NCI-H526 treated with DMSO at 0.1 percent for 48 hours (cell line): ENCODE measurements at regions not wholly inside any gene's neighbourhood (a gene's known extent, or its start where the extent isn't known, plus 50 kb on each side); places are given as distances from the start of the nearest gene placed in this dataset.

Source experiments
- DNase-seq: peaks from one replicate; lab custom pipeline; 2025; lab: John Stamatoyannopoulos, UW

GRCh38 chr2:64371727-64372126 lies 82.2 kb upstream of the LGALSL start:
- no peak for DNase-seq

- no peak for DNase-seq
Observed at GRCh38 chr2:64374686-64375085, 79.3 kb upstream of the LGALSL start.

GRCh38 chr2:64376926-64377325 lies 77.0 kb upstream of the LGALSL start:
- no peak for DNase-seq

- no peak for DNase-seq
Observed at GRCh38 chr2:64379186-64379585, 74.8 kb upstream of the LGALSL start.

- no peak for DNase-seq
Observed at GRCh38 chr2:64380853-64381527, 73.0 kb upstream of the LGALSL start.

GRCh38 chr2:64383016-64383591 lies 70.9 kb upstream of the LGALSL start:
- DNase-seq: no peak

GRCh38 chr2:64383881-64384280 lies 70.1 kb upstream of the LGALSL start:
- DNase-seq: no peak

GRCh38 chr2:64386676-64387075 lies 67.3 kb upstream of the LGALSL start:
- no peak for DNase-seq

GRCh38 chr2:64390586-64390985 lies 63.4 kb upstream of the LGALSL start:
- DNase-seq: no peak

GRCh38 chr2:64391424-64391823 lies 62.5 kb upstream of the LGALSL start:
- no peak for DNase-seq

GRCh38 chr2:64391940-64392339 lies 62.0 kb upstream of the LGALSL start:
- no peak for DNase-seq

GRCh38 chr2:64392529-64392928 lies 61.4 kb upstream of the LGALSL start:
- no peak for DNase-seq

- no peak for DNase-seq
Observed at GRCh38 chr2:64393383-64394010, 60.5 kb upstream of the LGALSL start.

- DNase-seq: no peak
Observed at GRCh38 chr2:64394153-64394552, 59.8 kb upstream of the LGALSL start.

- no peak for DNase-seq
Observed at GRCh38 chr2:64396001-64396400, 58.0 kb upstream of the LGALSL start.

- DNase-seq: no peak
Observed at GRCh38 chr2:64396551-64396950, 57.4 kb upstream of the LGALSL start.

- no peak for DNase-seq
Observed at GRCh38 chr2:64398516-64399129, 55.3 kb upstream of the LGALSL start.

GRCh38 chr2:64399521-64399920 lies 54.4 kb upstream of the LGALSL start:
- DNase-seq: no peak

GRCh38 chr2:64400105-64400728 lies 53.7 kb upstream of the LGALSL start:
- DNase-seq: no peak

GRCh38 chr2:64400733-64401528 lies 53.0 kb upstream of the LGALSL start:
- DNase-seq: no peak

- no peak for DNase-seq
Observed at GRCh38 chr2:64401529-64401880, 52.5 kb upstream of the LGALSL start.

GRCh38 chr2:64402876-64403275 lies 51.1 kb upstream of the LGALSL start:
- DNase-seq: no peak
